IMR-90 (cell line): ENCODE measurements at regions not wholly inside any gene's neighbourhood (a gene's known extent, or its start where the extent isn't known, plus 50 kb on each side); places are given as distances from the start of the nearest gene placed in this dataset.

Experiments
- ATAC-seq: fragments of 200-7000 bp; cut with Tn5 transposase; 2 replicates; pipeline ENCODE4 v1.9.1; 2020; ENCODE audit warnings: low read depth, mild to moderate bottlenecking, moderate library complexity
- BruUV-seq: library from RNA; stranded (reverse); fragments of 400-500 nt; replicated peaks from 2 replicates; lab custom pipeline; 2021; lab: Mats Ljungman, UMichigan
- CTCF ChIA-PET: fragments of 300-600 bp; formaldehyde crosslinking; extraction: SDS; loops from one replicate; lab custom pipeline; 2021; ENCODE audit warnings: antibody characterized with exemption; lab: Yijun Ruan, JAX
- POLR2A ChIA-PET: fragments of 300-600 bp; sonication (Branson Sonifier 250); formaldehyde crosslinking; loops from one replicate; lab custom pipeline; 2022; ENCODE audit warnings: antibody characterized with exemption; ENCODE audit not compliant: unreplicated experiment; lab: Charles Lee
- DNase-seq: peaks from one replicate; pipeline ENCODE4 v3.0.0; 2013
- H2AFZ ChIP-seq: replicated peaks from 2 replicates; pipeline ENCODE3; 2013; ENCODE audit warnings: low read length, mild to moderate bottlenecking; ENCODE audit not compliant: poor library complexity
- H2AK5ac ChIP-seq: 2 replicates; pipeline ENCODE4 v1.6.1; 2013; ENCODE audit warnings: low read depth, low read length, inconsistent platforms
- H2AK9ac ChIP-seq: replicated peaks from 2 replicates; pipeline ENCODE3; 2013; ENCODE audit warnings: mild to moderate bottlenecking, low read depth, low read length, moderate library complexity; ENCODE audit not compliant: poor library complexity
- H2BK120ac ChIP-seq: 2 replicates; pipeline ENCODE4 v1.6.1; 2013; ENCODE audit warnings: low read depth, low read length, inconsistent platforms
- H2BK15ac ChIP-seq: 3 replicates; pipeline ENCODE4 v1.6.1; 2013; ENCODE audit warnings: low read depth, low read length, inconsistent platforms
- H2BK20ac ChIP-seq: 2 replicates; pipeline ENCODE4 v1.6.1; 2013; ENCODE audit warnings: low read depth, mild to moderate bottlenecking, inconsistent platforms, low read length, moderate library complexity
- H2BK5ac ChIP-seq: 2 replicates; pipeline ENCODE4 v1.6.1; 2013; ENCODE audit warnings: mild to moderate bottlenecking, low read depth, low read length, inconsistent platforms; ENCODE audit not compliant: poor library complexity, severe bottlenecking
- H3K14ac ChIP-seq: replicated peaks from 2 replicates; pipeline ENCODE4 v1.6.1; 2013; ENCODE audit warnings: low read depth, low read length, inconsistent platforms
- H3K18ac ChIP-seq: 2 replicates; pipeline ENCODE4 v1.6.1; 2013; ENCODE audit warnings: low read depth, low read length, control low read depth
- H3K23ac ChIP-seq: 2 replicates; pipeline ENCODE4 v1.6.1; 2013; ENCODE audit warnings: low read depth, low read length, inconsistent platforms
- H3K27ac ChIP-seq: 2 replicates; pipeline ENCODE4 v1.5.1; 2013; ENCODE audit warnings: mild to moderate bottlenecking, control low read depth, low read length; ENCODE audit not compliant: insufficient read depth
- H3K27me3 ChIP-seq: 2 replicates; pipeline ENCODE4 v1.6.1; 2013; ENCODE audit warnings: low read length; ENCODE audit not compliant: control insufficient read depth, insufficient read depth
- H3K36me3 ChIP-seq: 2 replicates; pipeline ENCODE4 v1.6.1; 2013; ENCODE audit warnings: low read length, mixed read lengths; ENCODE audit not compliant: control insufficient read depth, insufficient read depth
- H3K4ac ChIP-seq: 2 replicates; pipeline ENCODE4 v1.6.1; 2013; ENCODE audit warnings: low read depth, low read length, inconsistent platforms
- H3K4me1 ChIP-seq: 2 replicates; pipeline ENCODE4 v1.6.1; 2013; ENCODE audit warnings: low read length, mixed read lengths; ENCODE audit not compliant: control insufficient read depth, insufficient read depth
- H3K4me2 ChIP-seq: 2 replicates; pipeline ENCODE4 v1.6.1; 2013; ENCODE audit warnings: low read depth, mild to moderate bottlenecking, control low read depth, low read length, moderate library complexity
- H3K4me3 ChIP-seq: 2 replicates; pipeline ENCODE4 v1.5.1; 2013; ENCODE audit warnings: low read depth, mild to moderate bottlenecking, control low read depth, low read length, moderate library complexity; ENCODE audit not compliant: insufficient read depth
- H3K56ac ChIP-seq: 2 replicates; pipeline ENCODE4 v1.6.1; 2013; ENCODE audit warnings: low read length, inconsistent platforms; ENCODE audit not compliant: insufficient read depth; ENCODE audit errors: extremely low read depth
- H3K79me1 ChIP-seq, 2 experiments: 2 replicates each; pipeline ENCODE4 v1.6.1; 2013; ENCODE audit warnings: low read length in 2 of 2, inconsistent platforms in 1 of 2, low read depth in 1 of 2
- H3K9ac ChIP-seq: 2 replicates; pipeline ENCODE4 v1.6.1; 2013; ENCODE audit warnings: low read depth, low read length, control low read depth
- H3K9me1 ChIP-seq: 2 replicates; pipeline ENCODE4 v1.6.1; 2013; ENCODE audit warnings: low read length, inconsistent platforms; ENCODE audit not compliant: insufficient read depth
- H3K9me3 ChIP-seq: 2 replicates; pipeline ENCODE4 v1.6.1; 2013; ENCODE audit warnings: low read length; ENCODE audit not compliant: control insufficient read depth, insufficient read depth
- H4K20me1 ChIP-seq: 2 replicates; pipeline ENCODE4 v1.6.1; 2013; ENCODE audit warnings: low read length, inconsistent platforms; ENCODE audit not compliant: insufficient read depth
- H4K5ac ChIP-seq: 2 replicates; pipeline ENCODE4 v1.6.1; 2013; ENCODE audit warnings: mild to moderate bottlenecking, low read depth, low read length, control low read depth
- H4K8ac ChIP-seq, 2 experiments: 2 replicates each; pipeline ENCODE4 v1.6.1; 2013; ENCODE audit warnings: low read depth in 2 of 2, low read length in 2 of 2, control low read depth in 1 of 2, inconsistent platforms in 1 of 2
- H4K91ac ChIP-seq: 2 replicates; pipeline ENCODE4 v1.6.1; 2013; ENCODE audit warnings: low read depth, low read length, inconsistent platforms; ENCODE audit not compliant: insufficient read depth
- BHLHE40 ChIP-seq: fragments of 150-350 bp; IDR thresholded peaks from 2 replicates; pipeline ENCODE4 v1.6.1; 2016; ENCODE audit warnings: mild to moderate bottlenecking, low read depth, low read length
- MAFK ChIP-seq: IDR thresholded peaks from 2 replicates; pipeline ENCODE4 v1.6.1; 2012; ENCODE audit warnings: low read depth, low read length, improper control_type of control experiment
- MAZ ChIP-seq: IDR thresholded peaks from 2 replicates; pipeline ENCODE4 v1.6.1; 2012; ENCODE audit warnings: low read depth, mild to moderate bottlenecking, low read length, improper control_type of control experiment, moderate library complexity, borderline replicate concordance
- NFE2L2 ChIP-seq: fragments of 150-350 bp; IDR thresholded peaks from 2 replicates; pipeline ENCODE4 v1.6.1; 2016; ENCODE audit warnings: low read depth, mild to moderate bottlenecking, low read length
- RAD21 ChIP-seq: IDR thresholded peaks from 2 replicates; pipeline ENCODE4 v1.6.1; 2012; ENCODE audit warnings: low read length, improper control_type of control experiment
- RFX5 ChIP-seq: IDR thresholded peaks from 2 replicates; pipeline ENCODE4 v1.8.0; 2012; ENCODE audit warnings: low read depth, mild to moderate bottlenecking, low read length, moderate library complexity
- WGBS, 2 experiments: methylation state at CpG; one replicate each; pipeline versions ENCODE4 v1.1.5 to v1.1.7; 2013; ENCODE audit warnings: missing lambda C conversion rate in 2 of 2; ENCODE audit not compliant: insufficient read length in 1 of 2; ENCODE audit errors: extremely low coverage in 2 of 2; 5-methylcytosine and 5-hydroxymethylcytosine counted together
- dilution Hi-C: fragments of 300-500 bp; cut with HindIII; formaldehyde crosslinking; loops from one replicate; pipeline ENCODE4 v1.14.3; 2018; ENCODE audit warnings: low sequenced_read_pairs; ENCODE audit not compliant: unreplicated experiment
- in situ Hi-C: fragments of 300-500 bp; cut with MboI; formaldehyde crosslinking; loops from 3 replicates; pipeline ENCODE4 v1.14.3; 2019; ENCODE audit warnings: low sequenced_read_pairs, inconsistent platforms, mixed read lengths
- intact Hi-C: fragments of 100-400 bp; cut with micrococcal nuclease; formaldehyde crosslinking; loops from 2 replicates; pipeline ENCODE4 v1.10.0; 2022
- TF ChIP-seq, protein P1 (sequence below): conservative IDR thresholded peaks from 2 replicates; pipeline ENCODE4 v1.5.1; 2012; ENCODE audit warnings: mild to moderate bottlenecking, low read depth, low read length, improper control_type of control experiment
- TF ChIP-seq, protein P2 (sequence below): fragments of 150-350 bp; IDR thresholded peaks from 2 replicates; pipeline ENCODE4 v1.6.1; 2016; ENCODE audit warnings: low read depth, mild to moderate bottlenecking, low read length, moderate library complexity, borderline replicate concordance
- TF ChIP-seq, protein P3 (sequence below): fragments of 150-350 bp; IDR thresholded peaks from 2 replicates; pipeline ENCODE4 v1.6.1; 2017; ENCODE audit warnings: mild to moderate bottlenecking, antibody characterized with exemption, low read length, low read depth

DNA sequence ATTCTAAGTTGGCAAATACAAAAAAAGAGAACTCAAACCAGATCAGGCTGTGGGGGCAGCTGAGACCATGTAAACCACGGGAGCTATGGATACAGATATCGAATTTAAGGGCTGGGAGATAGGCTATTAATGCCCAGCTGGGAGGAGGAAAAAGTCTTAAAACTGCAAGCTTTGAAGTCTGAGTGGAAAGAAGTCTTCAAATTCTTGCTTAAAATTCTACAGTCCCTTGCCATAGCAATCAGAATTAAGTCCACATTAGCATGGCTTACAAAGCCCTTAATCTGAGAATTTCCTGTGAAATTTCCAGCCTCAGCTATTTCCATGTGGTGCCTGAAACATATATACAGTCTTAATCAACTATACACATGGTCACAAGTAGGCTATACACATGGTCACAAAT is 465.0 kb upstream of the HSF2 start:
- dilution Hi-C loops, result no loop called here
- DNase-seq, result no peak
- BruUV-seq, result no TSS peak

More for the DNA sequence above, 465.0 kb upstream of the HSF2 start:
- Histone ChIP-seq H3K18ac (no peak overlapping the region), H3K4me1 (peaks cover 3% of the 10 kb centered on the region), H3K9me3 (no peaks in the 10 kb centered on the region), H4K5ac (no peak overlapping the region), H2BK20ac (peak overlapping the region; percentile 78), H2BK5ac (no peak overlapping the region), H4K91ac (no peak overlapping the region), H3K36me3 (no peaks in the 10 kb centered on the region), H2AK9ac (no peak overlapping the region), H3K27me3 (no peaks in the 10 kb centered on the region), H2BK15ac (no peak overlapping the region), H4K20me1 (no peaks in the 10 kb centered on the region), H3K9me1 (no peaks in the 10 kb centered on the region), H4K8ac (no peak overlapping the region), H3K4ac (no peak overlapping the region), H2AK5ac (no peak overlapping the region), H3K56ac (no peak overlapping the region), H3K23ac (no peak overlapping the region), H2BK120ac (no peak overlapping the region), H3K4me2 (no peak overlapping the region), H3K4me3 (no peak overlapping the region), H3K9ac (no peak overlapping the region), H3K79me1 (no peaks in the 10 kb centered on the region), H2AFZ (no peak overlapping the region), H3K14ac (no peak overlapping the region), H3K27ac (no peak overlapping the region)
- ChIA-PET POLR2A (interaction anchor here (0.6 kb wide), 1 partner anchor 17 kb away, joined by 9 read pairs; no protein-coding TSS in a partner anchor), CTCF (no interaction called here)
- no peak for ATAC-seq
- no CpG with 5 or more reads among the region's 2 CpGs for WGBS, 2 experiments
- in situ Hi-C loops, result no loop called here
- intact Hi-C loops, result no loop called here
- TF ChIP-seq, protein P1, sequence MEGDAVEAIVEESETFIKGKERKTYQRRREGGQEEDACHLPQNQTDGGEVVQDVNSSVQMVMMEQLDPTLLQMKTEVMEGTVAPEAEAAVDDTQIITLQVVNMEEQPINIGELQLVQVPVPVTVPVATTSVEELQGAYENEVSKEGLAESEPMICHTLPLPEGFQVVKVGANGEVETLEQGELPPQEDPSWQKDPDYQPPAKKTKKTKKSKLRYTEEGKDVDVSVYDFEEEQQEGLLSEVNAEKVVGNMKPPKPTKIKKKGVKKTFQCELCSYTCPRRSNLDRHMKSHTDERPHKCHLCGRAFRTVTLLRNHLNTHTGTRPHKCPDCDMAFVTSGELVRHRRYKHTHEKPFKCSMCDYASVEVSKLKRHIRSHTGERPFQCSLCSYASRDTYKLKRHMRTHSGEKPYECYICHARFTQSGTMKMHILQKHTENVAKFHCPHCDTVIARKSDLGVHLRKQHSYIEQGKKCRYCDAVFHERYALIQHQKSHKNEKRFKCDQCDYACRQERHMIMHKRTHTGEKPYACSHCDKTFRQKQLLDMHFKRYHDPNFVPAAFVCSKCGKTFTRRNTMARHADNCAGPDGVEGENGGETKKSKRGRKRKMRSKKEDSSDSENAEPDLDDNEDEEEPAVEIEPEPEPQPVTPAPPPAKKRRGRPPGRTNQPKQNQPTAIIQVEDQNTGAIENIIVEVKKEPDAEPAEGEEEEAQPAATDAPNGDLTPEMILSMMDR, result no peak
- TF ChIP-seq BHLHE40, result no peak
- TF ChIP-seq MAFK, result no peak
- no peak for TF ChIP-seq RAD21
- TF ChIP-seq MAZ, result no peak
- TF ChIP-seq, protein P2, sequence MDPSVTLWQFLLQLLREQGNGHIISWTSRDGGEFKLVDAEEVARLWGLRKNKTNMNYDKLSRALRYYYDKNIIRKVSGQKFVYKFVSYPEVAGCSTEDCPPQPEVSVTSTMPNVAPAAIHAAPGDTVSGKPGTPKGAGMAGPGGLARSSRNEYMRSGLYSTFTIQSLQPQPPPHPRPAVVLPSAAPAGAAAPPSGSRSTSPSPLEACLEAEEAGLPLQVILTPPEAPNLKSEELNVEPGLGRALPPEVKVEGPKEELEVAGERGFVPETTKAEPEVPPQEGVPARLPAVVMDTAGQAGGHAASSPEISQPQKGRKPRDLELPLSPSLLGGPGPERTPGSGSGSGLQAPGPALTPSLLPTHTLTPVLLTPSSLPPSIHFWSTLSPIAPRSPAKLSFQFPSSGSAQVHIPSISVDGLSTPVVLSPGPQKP, result no peak
- TF ChIP-seq, protein P3, sequence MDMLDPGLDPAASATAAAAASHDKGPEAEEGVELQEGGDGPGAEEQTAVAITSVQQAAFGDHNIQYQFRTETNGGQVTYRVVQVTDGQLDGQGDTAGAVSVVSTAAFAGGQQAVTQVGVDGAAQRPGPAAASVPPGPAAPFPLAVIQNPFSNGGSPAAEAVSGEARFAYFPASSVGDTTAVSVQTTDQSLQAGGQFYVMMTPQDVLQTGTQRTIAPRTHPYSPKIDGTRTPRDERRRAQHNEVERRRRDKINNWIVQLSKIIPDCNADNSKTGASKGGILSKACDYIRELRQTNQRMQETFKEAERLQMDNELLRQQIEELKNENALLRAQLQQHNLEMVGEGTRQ, result no peak
- TF ChIP-seq NFE2L2, result no peak
- TF ChIP-seq RFX5, result no peak
